ENCODE measurements at regions not wholly inside any gene's neighbourhood (a gene's known extent, or its start where the extent isn't known, plus 50 kb on each side); places are given as distances from the start of the nearest gene placed in this dataset.

DNA sequence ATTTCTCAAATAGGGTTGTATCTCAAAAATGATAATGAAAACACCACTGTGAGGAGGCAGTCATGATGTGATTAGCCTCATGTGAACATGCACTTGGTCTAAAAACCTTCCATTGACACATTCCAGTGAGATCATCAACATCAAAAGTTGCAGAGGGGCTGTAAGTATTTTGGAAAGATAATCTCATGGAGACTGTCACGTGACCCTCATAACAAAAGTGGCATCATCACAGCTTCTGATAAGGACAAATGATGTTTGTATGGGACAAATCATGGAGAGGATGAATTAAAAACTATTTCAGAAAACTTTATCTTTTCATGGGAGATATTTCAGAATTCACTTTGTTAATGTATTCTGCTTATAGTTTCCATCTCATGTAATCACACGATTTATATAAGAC is 203.1 kb upstream of the NDN start:
- no peak for TF ChIP-seq POLR2A (IDR thresholded peaks at IDR 0.05; ENCODE audit: low read length)
- TF ChIP-seq GATA1 (IDR thresholded peaks at IDR 0.05; ENCODE audit: low read depth, low read length): no peak
